GM18520 (cell line): ENCODE measurements at regions not wholly inside any gene's neighbourhood (a gene's known extent, or its start where the extent isn't known, plus 50 kb on each side); places are given as distances from the start of the nearest gene placed in this dataset.
"Not testable (repeated sequence)": the region's sequence is repeated elsewhere in the genome, so short reads cannot be mapped to it uniquely, and the experiment has no call there.

Experiments used
- ATAC-seq: cut with Tn5 transposase; IDR thresholded peaks from one replicate; pipeline ENCODE4 v1.9.1; 2021; ENCODE audit not compliant: unreplicated experiment

DNA sequence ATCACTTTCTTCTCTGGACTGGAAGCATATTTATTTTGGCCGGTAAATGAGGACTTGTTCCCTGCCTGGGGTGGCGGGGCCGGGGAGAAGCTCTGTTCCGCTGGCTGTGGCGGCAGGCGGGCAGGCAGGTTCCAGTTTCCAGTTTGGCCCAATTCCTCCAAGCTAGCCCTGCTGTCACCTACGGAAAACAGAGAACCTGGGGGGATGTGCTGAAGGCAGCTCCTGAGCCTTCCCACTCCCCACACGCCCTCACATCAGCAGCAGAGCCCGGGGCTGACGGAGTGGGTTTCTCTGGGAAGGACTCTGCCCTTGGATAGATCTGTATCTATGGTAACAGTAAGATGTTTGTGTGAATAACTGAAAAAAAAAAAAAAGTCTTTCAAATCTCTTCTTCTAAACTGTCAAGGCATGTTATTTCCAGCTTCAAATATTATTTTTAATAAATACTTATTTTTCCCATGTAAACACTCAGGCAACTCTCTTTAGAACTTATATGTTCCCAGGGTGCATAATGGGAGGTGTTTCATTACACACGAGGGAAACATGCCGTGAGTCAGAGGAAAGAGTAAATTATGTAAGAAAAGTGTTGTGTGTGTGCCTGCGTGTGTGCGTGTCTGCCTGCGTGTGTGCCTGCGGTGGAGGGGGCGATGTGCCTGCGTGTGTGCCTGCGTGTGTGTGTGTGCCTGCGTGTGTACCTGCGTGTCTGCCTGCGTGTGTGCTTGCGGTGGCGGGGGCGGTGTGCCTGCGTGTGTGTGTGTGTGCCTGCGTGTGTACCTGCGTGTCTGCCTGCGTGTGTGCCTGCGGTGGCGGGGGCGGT lies 116.1 kb upstream of the ZNF516 start:
- ATAC-seq = no peak

DNA sequence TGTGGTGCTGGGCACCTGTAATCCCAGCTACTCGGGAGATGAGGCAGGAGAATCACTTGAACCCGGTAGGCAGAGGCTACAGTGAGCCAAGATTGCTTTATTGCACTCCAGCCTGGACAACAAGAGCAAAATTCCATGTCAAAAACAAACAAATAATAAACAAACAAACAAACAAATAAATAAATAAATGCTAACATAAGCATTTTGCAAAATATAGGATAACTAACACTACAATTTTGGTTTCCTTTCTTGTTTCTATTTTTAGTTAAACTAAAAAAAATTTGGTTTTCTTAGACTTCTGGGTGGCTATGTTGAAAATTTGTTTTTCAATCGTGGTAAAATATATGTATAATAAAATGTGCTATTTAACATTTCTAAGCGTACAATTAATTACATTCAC lies 115.0 kb upstream of the ZNF516 start:
- no peak for ATAC-seq

- no peak for ATAC-seq
Measured at GRCh38 chr18:76605341-76605929, 110.4 kb upstream of the ZNF516 start.

DNA sequence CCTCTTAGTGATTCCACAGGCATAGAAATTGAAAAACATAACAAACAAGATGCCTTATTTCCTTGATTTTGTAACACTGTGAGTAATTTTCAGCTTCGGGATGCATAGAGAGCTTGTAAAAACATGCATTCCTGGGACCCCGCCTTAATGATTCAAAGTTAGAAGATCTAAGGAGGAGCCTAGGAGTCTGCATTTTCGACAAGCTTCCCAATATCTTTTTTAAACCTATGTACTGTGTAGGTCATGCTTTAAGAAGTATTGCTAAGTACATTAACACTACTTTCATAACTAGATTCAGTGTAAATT lies 109.8 kb upstream of the ZNF516 start:
- ATAC-seq = no peak

GRCh38 chr18:76604108-76604934 lies 109.3 kb upstream of the ZNF516 start:
- ATAC-seq = no peak

- no peak for ATAC-seq
Measured at GRCh38 chr18:76602191-76602590, 107.1 kb upstream of the ZNF516 start.

- ATAC-seq = not testable (repeated sequence)
Measured at GRCh38 chr18:76600076-76600475, 105.0 kb upstream of the ZNF516 start.

DNA sequence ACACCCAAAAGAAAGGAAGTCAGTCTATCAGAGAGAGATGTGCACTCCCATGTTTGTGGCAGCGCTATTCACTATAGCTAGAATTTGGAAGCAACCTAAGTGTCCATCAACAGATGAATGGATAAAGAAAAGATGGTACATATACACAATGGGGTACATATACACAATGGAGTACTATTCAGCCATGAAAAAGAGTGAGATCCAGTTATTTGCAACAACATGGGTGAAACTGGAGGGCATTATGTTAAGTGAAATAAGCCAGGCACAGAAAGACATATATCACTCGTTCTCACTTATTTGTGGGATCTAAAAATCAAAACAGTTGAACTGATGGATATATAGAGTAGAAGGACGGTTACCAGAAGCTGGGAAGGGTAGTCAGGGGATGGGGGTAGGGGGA lies 99.9 kb upstream of the ZNF516 start:
- no peak for ATAC-seq

GRCh38 chr18:76593843-76594242 lies 98.8 kb upstream of the ZNF516 start:
- ATAC-seq = no peak

GRCh38 chr18:76592981-76593381 lies 97.9 kb upstream of the ZNF516 start:
- ATAC-seq = no peak

DNA sequence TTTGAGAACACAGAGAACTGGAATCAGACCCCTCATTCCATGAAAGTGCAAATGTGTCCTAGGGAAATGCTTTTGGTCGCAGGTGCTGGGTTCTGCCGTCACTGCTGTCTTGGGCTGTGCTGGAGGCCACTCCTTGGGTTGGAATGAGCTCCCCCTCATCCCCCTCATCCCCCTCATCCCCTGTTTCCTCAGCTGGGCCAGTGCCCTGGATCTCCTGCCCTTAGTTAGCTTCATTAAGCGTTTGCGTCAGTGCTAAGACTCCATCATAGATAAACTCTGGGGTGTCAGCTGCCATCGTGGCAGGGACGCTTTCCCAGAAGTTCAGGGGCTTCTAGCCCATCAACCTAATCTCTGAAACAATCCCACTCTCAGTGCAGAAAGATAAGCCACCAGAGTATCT lies 97.1 kb upstream of the ZNF516 start:
- ATAC-seq = no peak

DNA sequence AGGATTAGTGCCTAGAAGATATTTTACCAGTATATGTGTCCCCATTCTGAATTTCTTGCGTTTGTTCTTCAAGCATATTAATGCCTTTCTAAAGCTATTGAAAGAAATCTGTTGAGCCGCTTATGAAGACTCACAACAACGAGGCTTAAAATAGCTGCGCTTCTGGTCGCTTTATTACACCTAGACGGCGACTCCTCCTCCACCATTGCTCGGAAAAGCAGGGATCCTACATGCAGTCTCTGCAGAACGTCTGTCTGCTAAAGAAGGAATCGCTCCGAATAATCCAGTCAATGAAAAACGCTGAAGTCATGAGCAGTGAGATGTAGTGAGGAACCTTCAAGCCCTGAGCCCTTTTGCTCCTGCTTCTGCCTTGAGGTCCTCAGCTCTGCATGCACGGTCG lies 94.8 kb upstream of the ZNF516 start:
- no peak for ATAC-seq

GRCh38 chr18:76589316-76589715 lies 94.3 kb upstream of the ZNF516 start:
- ATAC-seq = no peak

- no peak for ATAC-seq
Measured at GRCh38 chr18:76588601-76589226, 93.7 kb upstream of the ZNF516 start.

DNA sequence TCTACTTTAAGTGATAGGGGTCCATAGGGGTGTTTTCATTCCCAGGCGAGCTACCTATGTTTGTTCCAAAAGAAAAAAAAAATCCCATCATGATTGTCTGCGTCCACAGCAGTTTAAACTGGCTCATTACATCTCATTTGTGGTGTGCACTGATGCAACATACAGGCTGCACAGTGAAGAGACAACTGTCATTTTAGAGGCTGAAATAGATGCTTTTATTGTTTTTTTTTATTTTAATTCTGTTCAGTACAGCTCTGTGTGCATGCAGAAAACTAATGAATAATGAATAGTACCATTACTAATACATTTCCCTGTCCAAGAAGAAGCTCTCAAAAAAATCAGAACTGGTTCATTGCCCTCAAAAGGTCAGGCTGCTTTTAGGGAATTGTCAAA lies 92.8 kb upstream of the ZNF516 start:
- no peak for ATAC-seq

DNA sequence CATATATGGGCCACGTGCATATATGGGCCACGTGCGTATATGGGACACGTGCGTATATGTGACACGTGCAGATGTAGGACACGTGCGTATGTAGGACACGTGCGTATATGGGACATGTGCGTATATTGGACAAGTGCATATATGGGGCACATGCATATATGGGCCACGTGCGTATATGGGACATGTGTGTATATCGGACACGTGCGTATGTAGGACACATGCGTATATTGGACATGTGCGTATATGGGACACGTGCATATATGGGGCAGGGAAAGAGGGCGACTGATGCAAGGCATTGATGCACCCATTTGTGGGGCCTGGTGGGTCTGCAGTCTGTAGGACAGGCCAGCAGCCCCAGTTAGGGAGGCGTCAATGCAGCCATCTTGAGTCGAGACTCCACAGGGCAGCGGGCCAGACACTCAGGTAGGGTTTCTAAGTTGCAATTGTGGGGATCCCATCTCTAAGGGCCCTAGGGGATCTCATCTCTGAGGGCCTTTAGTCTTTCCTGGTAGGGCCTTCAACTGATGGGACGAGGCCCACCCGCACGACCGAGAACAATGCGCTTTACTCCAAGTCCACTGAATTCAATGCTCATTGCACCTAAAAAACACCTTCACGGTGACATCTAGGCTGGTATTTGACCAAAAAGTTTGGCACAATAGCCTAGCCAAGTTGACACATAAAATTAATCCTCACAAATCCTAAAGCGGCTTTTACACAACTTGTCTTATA lies 92.3 kb upstream of the ZNF516 start:
- no peak for ATAC-seq

DNA sequence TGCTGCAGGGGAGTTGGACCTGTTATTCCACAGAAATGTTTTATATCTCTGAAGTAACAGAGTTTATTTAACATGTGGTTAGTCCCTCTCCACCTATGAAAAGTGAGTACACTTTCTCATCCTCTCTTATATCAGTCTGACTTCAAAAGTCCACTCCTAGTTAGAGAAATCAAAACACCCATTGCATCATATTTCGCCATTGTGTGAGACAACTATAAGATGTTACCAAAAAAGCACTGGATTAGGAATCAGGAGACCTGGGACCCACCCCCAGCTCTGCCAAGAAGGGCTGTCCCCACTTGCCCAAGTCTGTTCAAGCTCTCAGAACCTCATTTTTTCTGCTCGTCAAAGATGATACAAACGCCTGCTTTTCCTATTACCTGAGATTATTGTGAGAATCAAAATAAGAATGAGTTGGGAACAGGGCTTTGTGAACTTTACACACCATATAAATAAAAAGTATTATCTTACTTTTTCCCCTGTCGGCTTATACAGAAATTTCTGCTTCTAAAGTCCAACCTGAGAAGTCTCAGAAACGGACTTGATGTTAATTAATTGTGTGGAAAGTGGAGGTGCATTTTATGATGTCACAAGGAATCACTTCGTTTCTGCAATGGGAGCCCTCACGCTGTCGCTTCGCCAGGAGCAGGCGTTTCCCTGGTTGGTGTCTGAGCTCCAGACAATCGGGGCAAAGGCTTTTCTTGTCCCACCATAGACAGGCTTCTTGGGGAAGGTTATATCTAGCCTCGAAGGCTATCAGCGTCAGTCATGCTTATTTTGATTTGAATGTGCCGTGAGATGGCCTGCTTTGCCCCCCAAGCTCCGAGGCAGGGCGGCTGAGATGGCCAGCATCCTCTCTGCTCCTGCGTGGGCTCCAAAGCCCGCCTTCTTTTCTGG lies 89.6 kb upstream of the ZNF516 start:
- no peak for ATAC-seq

GRCh38 chr18:76581261-76581660 lies 86.2 kb upstream of the ZNF516 start:
- ATAC-seq = no peak

DNA sequence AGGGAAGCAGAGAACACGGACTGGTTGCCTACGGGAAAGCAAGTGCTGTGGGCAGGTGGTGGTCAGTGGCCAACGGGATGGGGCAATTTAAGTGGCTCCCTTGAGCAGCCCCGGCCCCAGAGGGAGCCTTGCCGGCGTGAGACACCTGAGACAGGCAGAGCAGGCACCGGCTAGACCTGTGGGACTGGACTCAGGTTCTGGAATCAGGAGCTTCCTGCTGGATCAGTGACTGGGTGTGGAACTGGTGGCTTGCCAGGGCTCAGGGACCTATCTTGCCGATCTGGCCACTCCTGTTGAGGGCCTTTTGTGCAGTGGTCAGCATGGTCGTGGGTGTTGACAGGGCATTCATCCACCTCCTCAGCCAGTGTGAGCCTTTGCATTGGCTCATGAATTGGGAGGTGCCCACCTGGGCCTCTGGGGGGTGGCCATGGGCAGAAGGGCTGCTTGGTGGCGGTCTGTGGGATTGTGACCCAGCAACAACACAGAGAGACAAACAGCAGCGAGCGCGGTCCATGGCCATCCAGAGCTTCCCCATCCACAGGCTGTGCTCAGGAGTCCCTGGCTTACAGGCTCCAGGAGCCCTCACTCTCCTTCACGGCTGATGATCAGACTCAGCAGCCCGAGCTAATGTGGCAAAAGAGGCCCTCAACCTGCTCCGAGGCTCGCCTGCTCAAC lies 85.4 kb upstream of the ZNF516 start:
- ATAC-seq = no peak
